ENCODE measurements at regions not wholly inside any gene's neighbourhood (a gene's known extent, or its start where the extent isn't known, plus 50 kb on each side); places are given as distances from the start of the nearest gene placed in this dataset.

DNA sequence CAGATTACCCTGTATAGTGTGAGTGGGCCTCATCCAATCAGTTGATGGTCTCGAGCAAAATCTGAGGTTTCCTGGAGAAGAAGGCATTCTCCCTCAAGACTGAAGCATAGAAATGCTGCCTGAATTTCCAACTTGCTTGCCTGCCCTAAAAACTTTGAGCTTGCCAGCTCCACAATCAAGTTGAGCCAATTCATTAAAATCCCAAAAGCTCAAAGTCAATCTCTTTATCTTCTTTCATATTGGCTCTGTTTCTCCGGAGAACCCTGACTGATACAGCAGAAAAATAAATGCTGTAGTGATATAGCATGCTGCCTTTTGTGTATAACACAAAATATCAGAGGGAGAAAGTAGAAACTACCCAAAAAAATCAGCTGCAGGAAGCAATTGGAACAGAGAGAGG is 72.5 kb upstream of the NMUR2 start:
- TF ChIP-seq, protein P1, sequence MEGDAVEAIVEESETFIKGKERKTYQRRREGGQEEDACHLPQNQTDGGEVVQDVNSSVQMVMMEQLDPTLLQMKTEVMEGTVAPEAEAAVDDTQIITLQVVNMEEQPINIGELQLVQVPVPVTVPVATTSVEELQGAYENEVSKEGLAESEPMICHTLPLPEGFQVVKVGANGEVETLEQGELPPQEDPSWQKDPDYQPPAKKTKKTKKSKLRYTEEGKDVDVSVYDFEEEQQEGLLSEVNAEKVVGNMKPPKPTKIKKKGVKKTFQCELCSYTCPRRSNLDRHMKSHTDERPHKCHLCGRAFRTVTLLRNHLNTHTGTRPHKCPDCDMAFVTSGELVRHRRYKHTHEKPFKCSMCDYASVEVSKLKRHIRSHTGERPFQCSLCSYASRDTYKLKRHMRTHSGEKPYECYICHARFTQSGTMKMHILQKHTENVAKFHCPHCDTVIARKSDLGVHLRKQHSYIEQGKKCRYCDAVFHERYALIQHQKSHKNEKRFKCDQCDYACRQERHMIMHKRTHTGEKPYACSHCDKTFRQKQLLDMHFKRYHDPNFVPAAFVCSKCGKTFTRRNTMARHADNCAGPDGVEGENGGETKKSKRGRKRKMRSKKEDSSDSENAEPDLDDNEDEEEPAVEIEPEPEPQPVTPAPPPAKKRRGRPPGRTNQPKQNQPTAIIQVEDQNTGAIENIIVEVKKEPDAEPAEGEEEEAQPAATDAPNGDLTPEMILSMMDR (IDR thresholded peaks at IDR 0.05), result no peak
- no peak for TF ChIP-seq POLR2A (IDR thresholded peaks at IDR 0.05)
- TF ChIP-seq POLR2AphosphoS5 (IDR thresholded peaks at IDR 0.05), result no peak
- no peak for TF ChIP-seq EP300 (IDR thresholded peaks at IDR 0.05)
